ENCODE measurements at regions not wholly inside any gene's neighbourhood (a gene's known extent, or its start where the extent isn't known, plus 50 kb on each side); places are given as distances from the start of the nearest gene placed in this dataset.

DNA sequence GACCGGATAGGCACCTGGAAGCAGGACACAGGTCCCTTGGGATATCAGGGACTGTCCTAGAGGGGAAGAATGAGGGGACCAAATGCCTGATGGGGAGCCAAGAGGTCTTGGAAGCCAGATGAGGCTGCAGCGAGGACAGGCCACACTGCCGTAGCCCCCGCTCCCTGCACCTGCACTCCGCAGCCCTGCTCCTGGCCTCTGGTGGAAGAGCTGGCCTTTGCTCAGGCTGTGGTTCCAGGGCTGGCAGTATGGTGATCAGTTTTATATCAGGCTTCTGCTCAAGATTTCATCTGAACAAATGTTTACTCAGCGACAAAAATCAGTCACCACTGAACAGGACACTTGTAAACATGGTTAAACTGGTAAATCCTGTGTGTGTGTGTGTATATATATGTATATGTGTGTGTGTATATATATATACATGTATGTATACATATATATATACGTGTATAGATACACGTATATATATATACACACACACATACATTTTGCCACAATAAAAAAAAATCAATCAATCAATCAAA, 52.5 kb upstream of the TAF1B start:
- no peak for ATAC-seq

DNA sequence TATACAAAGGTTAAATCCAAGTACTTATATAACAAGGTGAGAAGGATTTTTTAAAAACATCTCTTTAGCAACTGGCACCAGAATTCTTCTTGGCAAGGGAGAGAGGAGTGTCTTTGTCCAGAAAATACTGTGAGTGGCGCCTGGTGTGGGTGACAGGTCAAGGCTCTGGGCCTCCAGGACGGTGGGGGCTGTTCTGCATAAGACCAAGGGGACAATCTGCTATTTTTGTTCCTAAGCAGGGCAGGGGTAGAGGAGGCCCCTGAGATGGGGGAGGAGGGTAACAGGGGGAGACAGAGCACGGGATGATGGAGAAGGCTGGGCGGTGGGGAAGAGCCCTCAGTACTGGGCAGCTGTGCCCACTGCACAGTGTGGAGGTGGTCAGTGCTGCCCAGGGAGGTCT, 51.6 kb upstream of the TAF1B start:
- H3K27ac ChIP-seq: no peak overlapping the region
- H3K4me3 ChIP-seq: no peak overlapping the region
- DNase-seq (no peak), ATAC-seq (no peak)
- H3K4me1 ChIP-seq: no peaks in the 10 kb centered on the region
- intact Hi-C loops (cut with DNase I): no loop called here
- TF ChIP-seq, protein P1, sequence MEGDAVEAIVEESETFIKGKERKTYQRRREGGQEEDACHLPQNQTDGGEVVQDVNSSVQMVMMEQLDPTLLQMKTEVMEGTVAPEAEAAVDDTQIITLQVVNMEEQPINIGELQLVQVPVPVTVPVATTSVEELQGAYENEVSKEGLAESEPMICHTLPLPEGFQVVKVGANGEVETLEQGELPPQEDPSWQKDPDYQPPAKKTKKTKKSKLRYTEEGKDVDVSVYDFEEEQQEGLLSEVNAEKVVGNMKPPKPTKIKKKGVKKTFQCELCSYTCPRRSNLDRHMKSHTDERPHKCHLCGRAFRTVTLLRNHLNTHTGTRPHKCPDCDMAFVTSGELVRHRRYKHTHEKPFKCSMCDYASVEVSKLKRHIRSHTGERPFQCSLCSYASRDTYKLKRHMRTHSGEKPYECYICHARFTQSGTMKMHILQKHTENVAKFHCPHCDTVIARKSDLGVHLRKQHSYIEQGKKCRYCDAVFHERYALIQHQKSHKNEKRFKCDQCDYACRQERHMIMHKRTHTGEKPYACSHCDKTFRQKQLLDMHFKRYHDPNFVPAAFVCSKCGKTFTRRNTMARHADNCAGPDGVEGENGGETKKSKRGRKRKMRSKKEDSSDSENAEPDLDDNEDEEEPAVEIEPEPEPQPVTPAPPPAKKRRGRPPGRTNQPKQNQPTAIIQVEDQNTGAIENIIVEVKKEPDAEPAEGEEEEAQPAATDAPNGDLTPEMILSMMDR (IDR thresholded peaks at IDR 0.05): no peak
- no peaks in the 10 kb centered on the region for H3K27me3 ChIP-seq (ENCODE audit: low read depth)
- no peaks in the 10 kb centered on the region for H3K36me3 ChIP-seq
- no peaks in the 10 kb centered on the region for H3K9me3 ChIP-seq

More for the DNA sequence above, 52.5 kb upstream of the TAF1B start:
- H3K36me3 ChIP-seq: no peaks in the 10 kb centered on the region
- no peaks in the 10 kb centered on the region for H3K4me1 ChIP-seq
- intact Hi-C loops (cut with DNase I): no loop called here
- H3K4me3 ChIP-seq: no peak overlapping the region
- no peak overlapping the region for H3K27ac ChIP-seq
- no peaks in the 10 kb centered on the region for H3K27me3 ChIP-seq (ENCODE audit: low read depth)
- H3K9me3 ChIP-seq: no peaks in the 10 kb centered on the region
- TF ChIP-seq, protein P1 (IDR thresholded peaks at IDR 0.05): no peak
- DNase-seq: no peak

DNA sequence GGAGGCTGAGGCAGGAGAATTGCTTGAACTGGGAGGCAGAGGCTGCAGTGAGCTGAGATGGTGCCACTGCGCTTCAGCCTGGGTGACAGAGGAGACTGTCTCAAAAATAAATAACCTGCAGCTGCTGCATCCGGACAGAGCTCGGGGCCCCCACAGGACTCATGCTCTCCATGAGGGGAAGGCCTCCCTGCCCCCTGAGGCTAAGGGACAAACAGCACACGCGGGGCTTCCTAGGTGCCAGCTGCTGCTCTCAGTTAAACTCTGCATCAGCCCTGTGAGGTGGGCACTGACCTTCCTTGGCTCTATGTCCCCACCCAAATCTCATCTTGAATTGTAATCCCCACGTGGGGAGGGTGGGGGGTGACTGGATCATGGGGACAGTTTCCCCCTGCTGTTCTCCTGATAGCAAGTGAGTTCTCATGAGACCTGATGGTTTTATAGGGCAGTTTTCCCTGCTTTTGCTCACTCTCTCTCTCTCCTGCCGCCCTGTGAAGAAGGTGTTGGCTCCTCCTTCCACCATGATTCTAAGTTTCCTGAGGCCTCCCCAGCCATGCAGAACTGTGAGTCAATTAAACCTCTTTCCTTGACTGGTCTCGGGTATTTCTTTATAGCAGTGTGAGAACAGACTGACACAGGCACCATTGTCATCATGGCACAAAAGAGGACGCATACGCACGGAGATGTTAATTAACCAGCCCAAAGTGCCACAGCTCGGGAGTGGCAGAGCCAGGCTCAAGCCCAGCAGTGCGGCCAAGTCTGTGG, 49.9 kb upstream of the TAF1B start:
- ATAC-seq (no peak), DNase-seq (peak; percentile 34)
- H3K4me3 ChIP-seq: no peak overlapping the region
- intact Hi-C loops (cut with DNase I): no loop called here
- TF ChIP-seq, protein P1 (IDR thresholded peaks at IDR 0.05): no peak
- H3K36me3 ChIP-seq: no peaks in the 10 kb centered on the region
- no peaks in the 10 kb centered on the region for H3K27me3 ChIP-seq (ENCODE audit: low read depth)
- no peaks in the 10 kb centered on the region for H3K9me3 ChIP-seq
- no peak overlapping the region for H3K27ac ChIP-seq
- no peaks in the 10 kb centered on the region for H3K4me1 ChIP-seq
